IMR-90 (cell line): ENCODE measurements at regions not wholly inside any gene's neighbourhood (a gene's known extent, or its start where the extent isn't known, plus 50 kb on each side); places are given as distances from the start of the nearest gene placed in this dataset.
"Not testable (repeated sequence)": the region's sequence is repeated elsewhere in the genome, so short reads cannot be mapped to it uniquely, and the experiment has no call there.

ENCODE experiments used
- ATAC-seq: fragments of 200-7000 bp; cut with Tn5 transposase; 2 replicates; pipeline ENCODE4 v1.9.1; 2020; ENCODE audit warnings: low read depth, mild to moderate bottlenecking, moderate library complexity
- BruUV-seq: library from RNA; stranded (reverse); fragments of 400-500 nt; replicated peaks from 2 replicates; lab custom pipeline; 2021; lab: Mats Ljungman, UMichigan
- CTCF ChIA-PET: fragments of 300-600 bp; formaldehyde crosslinking; extraction: SDS; loops from one replicate; lab custom pipeline; 2021; ENCODE audit warnings: antibody characterized with exemption; lab: Yijun Ruan, JAX
- POLR2A ChIA-PET: fragments of 300-600 bp; sonication (Branson Sonifier 250); formaldehyde crosslinking; loops from one replicate; lab custom pipeline; 2022; ENCODE audit warnings: antibody characterized with exemption; ENCODE audit not compliant: unreplicated experiment; lab: Charles Lee
- DNase-seq: peaks from one replicate; pipeline ENCODE4 v3.0.0; 2013
- H2AFZ ChIP-seq: replicated peaks from 2 replicates; pipeline ENCODE3; 2013; ENCODE audit warnings: low read length, mild to moderate bottlenecking; ENCODE audit not compliant: poor library complexity
- H2AK5ac ChIP-seq: 2 replicates; pipeline ENCODE4 v1.6.1; 2013; ENCODE audit warnings: low read depth, low read length, inconsistent platforms
- H2AK9ac ChIP-seq: replicated peaks from 2 replicates; pipeline ENCODE3; 2013; ENCODE audit warnings: mild to moderate bottlenecking, low read depth, low read length, moderate library complexity; ENCODE audit not compliant: poor library complexity
- H2BK120ac ChIP-seq: 2 replicates; pipeline ENCODE4 v1.6.1; 2013; ENCODE audit warnings: low read depth, low read length, inconsistent platforms
- H2BK15ac ChIP-seq: 3 replicates; pipeline ENCODE4 v1.6.1; 2013; ENCODE audit warnings: low read depth, low read length, inconsistent platforms
- H2BK20ac ChIP-seq: 2 replicates; pipeline ENCODE4 v1.6.1; 2013; ENCODE audit warnings: low read depth, mild to moderate bottlenecking, inconsistent platforms, low read length, moderate library complexity
- H2BK5ac ChIP-seq: 2 replicates; pipeline ENCODE4 v1.6.1; 2013; ENCODE audit warnings: mild to moderate bottlenecking, low read depth, low read length, inconsistent platforms; ENCODE audit not compliant: poor library complexity, severe bottlenecking
- H3K14ac ChIP-seq: replicated peaks from 2 replicates; pipeline ENCODE4 v1.6.1; 2013; ENCODE audit warnings: low read depth, low read length, inconsistent platforms
- H3K18ac ChIP-seq: 2 replicates; pipeline ENCODE4 v1.6.1; 2013; ENCODE audit warnings: low read depth, low read length, control low read depth
- H3K23ac ChIP-seq: 2 replicates; pipeline ENCODE4 v1.6.1; 2013; ENCODE audit warnings: low read depth, low read length, inconsistent platforms
- H3K27ac ChIP-seq: 2 replicates; pipeline ENCODE4 v1.5.1; 2013; ENCODE audit warnings: mild to moderate bottlenecking, control low read depth, low read length; ENCODE audit not compliant: insufficient read depth
- H3K27me3 ChIP-seq: 2 replicates; pipeline ENCODE4 v1.6.1; 2013; ENCODE audit warnings: low read length; ENCODE audit not compliant: control insufficient read depth, insufficient read depth
- H3K36me3 ChIP-seq: 2 replicates; pipeline ENCODE4 v1.6.1; 2013; ENCODE audit warnings: low read length, mixed read lengths; ENCODE audit not compliant: control insufficient read depth, insufficient read depth
- H3K4ac ChIP-seq: 2 replicates; pipeline ENCODE4 v1.6.1; 2013; ENCODE audit warnings: low read depth, low read length, inconsistent platforms
- H3K4me1 ChIP-seq: 2 replicates; pipeline ENCODE4 v1.6.1; 2013; ENCODE audit warnings: low read length, mixed read lengths; ENCODE audit not compliant: control insufficient read depth, insufficient read depth
- H3K4me2 ChIP-seq: 2 replicates; pipeline ENCODE4 v1.6.1; 2013; ENCODE audit warnings: low read depth, mild to moderate bottlenecking, control low read depth, low read length, moderate library complexity
- H3K4me3 ChIP-seq: 2 replicates; pipeline ENCODE4 v1.5.1; 2013; ENCODE audit warnings: low read depth, mild to moderate bottlenecking, control low read depth, low read length, moderate library complexity; ENCODE audit not compliant: insufficient read depth
- H3K56ac ChIP-seq: 2 replicates; pipeline ENCODE4 v1.6.1; 2013; ENCODE audit warnings: low read length, inconsistent platforms; ENCODE audit not compliant: insufficient read depth; ENCODE audit errors: extremely low read depth
- H3K79me1 ChIP-seq, 2 experiments: 2 replicates each; pipeline ENCODE4 v1.6.1; 2013; ENCODE audit warnings: low read length in 2 of 2, inconsistent platforms in 1 of 2, low read depth in 1 of 2
- H3K9ac ChIP-seq: 2 replicates; pipeline ENCODE4 v1.6.1; 2013; ENCODE audit warnings: low read depth, low read length, control low read depth
- H3K9me1 ChIP-seq: 2 replicates; pipeline ENCODE4 v1.6.1; 2013; ENCODE audit warnings: low read length, inconsistent platforms; ENCODE audit not compliant: insufficient read depth
- H3K9me3 ChIP-seq: 2 replicates; pipeline ENCODE4 v1.6.1; 2013; ENCODE audit warnings: low read length; ENCODE audit not compliant: control insufficient read depth, insufficient read depth
- H4K20me1 ChIP-seq: 2 replicates; pipeline ENCODE4 v1.6.1; 2013; ENCODE audit warnings: low read length, inconsistent platforms; ENCODE audit not compliant: insufficient read depth
- H4K5ac ChIP-seq: 2 replicates; pipeline ENCODE4 v1.6.1; 2013; ENCODE audit warnings: mild to moderate bottlenecking, low read depth, low read length, control low read depth
- H4K8ac ChIP-seq, 2 experiments: 2 replicates each; pipeline ENCODE4 v1.6.1; 2013; ENCODE audit warnings: low read depth in 2 of 2, low read length in 2 of 2, control low read depth in 1 of 2, inconsistent platforms in 1 of 2
- H4K91ac ChIP-seq: 2 replicates; pipeline ENCODE4 v1.6.1; 2013; ENCODE audit warnings: low read depth, low read length, inconsistent platforms; ENCODE audit not compliant: insufficient read depth
- CEBPB ChIP-seq: IDR thresholded peaks from 2 replicates; pipeline ENCODE4 v1.6.1; 2012; ENCODE audit warnings: low read depth, low read length, improper control_type of control experiment
- FOS ChIP-seq: fragments of 150-350 bp; IDR thresholded peaks from 2 replicates; pipeline ENCODE4 v1.6.1; 2016; ENCODE audit warnings: low read depth, low read length
- MAFK ChIP-seq: IDR thresholded peaks from 2 replicates; pipeline ENCODE4 v1.6.1; 2012; ENCODE audit warnings: low read depth, low read length, improper control_type of control experiment
- MXI1 ChIP-seq: IDR thresholded peaks from 2 replicates; pipeline ENCODE4 v1.6.1; 2012; ENCODE audit warnings: low read depth, mild to moderate bottlenecking, low read length, moderate library complexity, borderline replicate concordance
- POLR2A ChIP-seq: IDR thresholded peaks from 2 replicates; pipeline ENCODE4 v1.6.1; 2012; ENCODE audit warnings: mild to moderate bottlenecking, low read depth, low read length
- RAD21 ChIP-seq: IDR thresholded peaks from 2 replicates; pipeline ENCODE4 v1.6.1; 2012; ENCODE audit warnings: low read length, improper control_type of control experiment
- SMC3 ChIP-seq: fragments of 150-350 bp; IDR thresholded peaks from 2 replicates; pipeline ENCODE4 v1.6.1; 2016; ENCODE audit warnings: low read depth, mild to moderate bottlenecking, antibody characterized with exemption, low read length, moderate library complexity
- WGBS, 2 experiments: methylation state at CpG; one replicate each; pipeline versions ENCODE4 v1.1.5 to v1.1.7; 2013; ENCODE audit warnings: missing lambda C conversion rate in 2 of 2; ENCODE audit not compliant: insufficient read length in 1 of 2; ENCODE audit errors: extremely low coverage in 2 of 2; 5-methylcytosine and 5-hydroxymethylcytosine counted together
- dilution Hi-C: fragments of 300-500 bp; cut with HindIII; formaldehyde crosslinking; loops from one replicate; pipeline ENCODE4 v1.14.3; 2018; ENCODE audit warnings: low sequenced_read_pairs; ENCODE audit not compliant: unreplicated experiment
- in situ Hi-C: fragments of 300-500 bp; cut with MboI; formaldehyde crosslinking; loops from 3 replicates; pipeline ENCODE4 v1.14.3; 2019; ENCODE audit warnings: low sequenced_read_pairs, inconsistent platforms, mixed read lengths
- intact Hi-C: fragments of 100-400 bp; cut with micrococcal nuclease; formaldehyde crosslinking; loops from 2 replicates; pipeline ENCODE4 v1.10.0; 2022

GRCh38 chr18:66226782-66227181 lies 377.1 kb downstream of the CDH19 start:
- WGBS, 2 experiments, result no CpG with 5 or more reads among the region's 2 CpGs
- Histone ChIP-seq H3K18ac (no peak overlapping the region), H2BK5ac (no peak overlapping the region), H3K36me3 (no peaks in the 10 kb centered on the region), H4K5ac (no peak overlapping the region), H3K4me1 (no peaks in the 10 kb centered on the region), H2BK15ac (no peak overlapping the region), H3K9me1 (no peaks in the 10 kb centered on the region), H3K27ac (no peak overlapping the region), H2AK5ac (no peak overlapping the region), H3K14ac (no peak overlapping the region), H2AK9ac (no peak overlapping the region), H2BK120ac (no peak overlapping the region), H4K20me1 (no peaks in the 10 kb centered on the region), H2AFZ (no peak overlapping the region), H3K9ac (no peak overlapping the region), H3K23ac (no peak overlapping the region), H4K8ac (no peak overlapping the region), H3K9me3 (peaks cover 8% of the 10 kb centered on the region), H4K91ac (no peak overlapping the region), H3K4ac (no peak overlapping the region), H3K79me1 (no peaks in the 10 kb centered on the region), H3K4me2 (no peak overlapping the region), H3K27me3 (no peaks in the 10 kb centered on the region), H3K4me3 (no peak overlapping the region), H2BK20ac (no peak overlapping the region), H3K56ac (no peak overlapping the region)
- CTCF ChIA-PET, result no interaction called here
- TF ChIP-seq SMC3 (no peak), MAFK (no peak), MXI1 (no peak), POLR2A (no peak), FOS (no peak), RAD21 (no peak), CEBPB (no peak)
- dilution Hi-C loops (no loop called here), intact Hi-C loops (no loop called here), in situ Hi-C loops (no loop called here)
- no TSS peak for BruUV-seq
- ATAC-seq (no peak), DNase-seq (no peak)
- POLR2A ChIA-PET, result no interaction called here

GRCh38 chr18:66223317-66223716 lies 380.6 kb downstream of the CDH19 start:
- H2BK120ac ChIP-seq, H3K9ac ChIP-seq, H3K36me3 ChIP-seq, H4K8ac ChIP-seq, intact Hi-C loops, BruUV-seq, H2AFZ ChIP-seq, H2AK5ac ChIP-seq, H3K14ac ChIP-seq, ATAC-seq, H2BK5ac ChIP-seq, H4K20me1 ChIP-seq, H3K18ac ChIP-seq, H2BK20ac ChIP-seq, H4K5ac ChIP-seq, H3K27ac ChIP-seq, H3K4me2 ChIP-seq, H3K4me3 ChIP-seq, H3K4ac ChIP-seq, H3K27me3 ChIP-seq, H2BK15ac ChIP-seq, in situ Hi-C loops, H2AK9ac ChIP-seq, H3K79me1 ChIP-seq, H3K9me3 ChIP-seq, H4K91ac ChIP-seq, dilution Hi-C loops, CTCF ChIA-PET, POLR2A ChIA-PET, DNase-seq, H3K4me1 ChIP-seq, H3K9me1 ChIP-seq, H3K56ac ChIP-seq, H3K23ac ChIP-seq: not testable (repeated sequence)
- WGBS, 2 experiments, result 86% methylated on average over 5 of the region's 12 CpGs; no CpG with 5 or more reads in 1 of the 2 experiments
